ENCODE measurements at regions not wholly inside any gene's neighbourhood (a gene's known extent, or its start where the extent isn't known, plus 50 kb on each side); places are given as distances from the start of the nearest gene placed in this dataset.

- DNase-seq (ENCODE audit: low read depth) = no peak
Observed at GRCh38 chr5:167594750-167595149, 696.7 kb upstream of the WWC1 start.

GRCh38 chr5:167595196-167595595 is 696.2 kb upstream of the WWC1 start:
- no peak for DNase-seq (ENCODE audit: low read depth)

GRCh38 chr5:167598166-167598565 is 693.3 kb upstream of the WWC1 start:
- no peak for DNase-seq (ENCODE audit: low read depth)

GRCh38 chr5:167602067-167602466 is 689.4 kb upstream of the WWC1 start:
- DNase-seq (ENCODE audit: low read depth) = no peak

GRCh38 chr5:167603135-167603534 is 688.3 kb upstream of the WWC1 start:
- DNase-seq (ENCODE audit: low read depth) = no peak

GRCh38 chr5:167608390-167609272 is 682.8 kb upstream of the WWC1 start:
- no peak for DNase-seq (ENCODE audit: low read depth)

GRCh38 chr5:167614294-167615021 is 677.0 kb upstream of the WWC1 start:
- no peak for DNase-seq (ENCODE audit: low read depth)

- DNase-seq (ENCODE audit: low read depth) = no peak
Observed at GRCh38 chr5:167616043-167616890, 675.2 kb upstream of the WWC1 start.

- DNase-seq (ENCODE audit: low read depth) = no peak
Observed at GRCh38 chr5:167623354-167623753, 668.1 kb upstream of the WWC1 start.

GRCh38 chr5:167624053-167624452 is 667.4 kb upstream of the WWC1 start:
- DNase-seq (ENCODE audit: low read depth) = no peak

GRCh38 chr5:167626341-167627123 is 664.9 kb upstream of the WWC1 start:
- no peak for DNase-seq (ENCODE audit: low read depth)

- DNase-seq (ENCODE audit: low read depth) = no peak
Observed at GRCh38 chr5:167629634-167630033, 661.8 kb upstream of the WWC1 start.

GRCh38 chr5:167631191-167631590 is 660.3 kb upstream of the WWC1 start:
- DNase-seq (ENCODE audit: low read depth) = no peak

GRCh38 chr5:167633114-167633513 is 658.3 kb upstream of the WWC1 start:
- DNase-seq (ENCODE audit: low read depth) = no peak

GRCh38 chr5:167633931-167634341 is 657.5 kb upstream of the WWC1 start:
- no peak for DNase-seq (ENCODE audit: low read depth)

- DNase-seq (ENCODE audit: low read depth) = no peak
Observed at GRCh38 chr5:167634432-167634831, 657.0 kb upstream of the WWC1 start.

GRCh38 chr5:167638816-167639215 is 652.6 kb upstream of the WWC1 start:
- no peak for DNase-seq (ENCODE audit: low read depth)

- DNase-seq (ENCODE audit: low read depth) = no peak
Observed at GRCh38 chr5:167639273-167639672, 652.2 kb upstream of the WWC1 start.

- DNase-seq (ENCODE audit: low read depth) = no peak
Observed at GRCh38 chr5:167639766-167640165, 651.7 kb upstream of the WWC1 start.

- no peak for DNase-seq (ENCODE audit: low read depth)
Observed at GRCh38 chr5:167642181-167642580, 649.3 kb upstream of the WWC1 start.

- no peak for DNase-seq (ENCODE audit: low read depth)
Observed at GRCh38 chr5:167642779-167643517, 648.5 kb upstream of the WWC1 start.
